ENCODE measurements at regions not wholly inside any gene's neighbourhood (a gene's known extent, or its start where the extent isn't known, plus 50 kb on each side); places are given as distances from the start of the nearest gene placed in this dataset.

- H3K27me3 ChIP-seq (ENCODE audit: insufficient read depth, low read length) = no peaks in the 10 kb centered on the region
- TF ChIP-seq, protein P1, sequence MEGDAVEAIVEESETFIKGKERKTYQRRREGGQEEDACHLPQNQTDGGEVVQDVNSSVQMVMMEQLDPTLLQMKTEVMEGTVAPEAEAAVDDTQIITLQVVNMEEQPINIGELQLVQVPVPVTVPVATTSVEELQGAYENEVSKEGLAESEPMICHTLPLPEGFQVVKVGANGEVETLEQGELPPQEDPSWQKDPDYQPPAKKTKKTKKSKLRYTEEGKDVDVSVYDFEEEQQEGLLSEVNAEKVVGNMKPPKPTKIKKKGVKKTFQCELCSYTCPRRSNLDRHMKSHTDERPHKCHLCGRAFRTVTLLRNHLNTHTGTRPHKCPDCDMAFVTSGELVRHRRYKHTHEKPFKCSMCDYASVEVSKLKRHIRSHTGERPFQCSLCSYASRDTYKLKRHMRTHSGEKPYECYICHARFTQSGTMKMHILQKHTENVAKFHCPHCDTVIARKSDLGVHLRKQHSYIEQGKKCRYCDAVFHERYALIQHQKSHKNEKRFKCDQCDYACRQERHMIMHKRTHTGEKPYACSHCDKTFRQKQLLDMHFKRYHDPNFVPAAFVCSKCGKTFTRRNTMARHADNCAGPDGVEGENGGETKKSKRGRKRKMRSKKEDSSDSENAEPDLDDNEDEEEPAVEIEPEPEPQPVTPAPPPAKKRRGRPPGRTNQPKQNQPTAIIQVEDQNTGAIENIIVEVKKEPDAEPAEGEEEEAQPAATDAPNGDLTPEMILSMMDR (IDR thresholded peaks at IDR 0.05; ENCODE audit: extremely low read depth, low read depth, low read length) = no peak
- no peaks in the 10 kb centered on the region for H4K20me1 ChIP-seq (ENCODE audit: insufficient read depth, low read length)
- H3K4me1 ChIP-seq (ENCODE audit: insufficient read depth, low read length) = no peaks in the 10 kb centered on the region
- H3K79me2 ChIP-seq (ENCODE audit: insufficient read depth, low read length) = no peaks in the 10 kb centered on the region
- no peaks in the 10 kb centered on the region for H3K36me3 ChIP-seq (ENCODE audit: insufficient read depth, low read length)
- H3K9me3 ChIP-seq (ENCODE audit: low read depth, low read length) = no peaks in the 10 kb centered on the region
- no peak overlapping the region for H3K27ac ChIP-seq (ENCODE audit: low read depth, low read length)
- no peak overlapping the region for H3K4me2 ChIP-seq (ENCODE audit: insufficient read depth, low read length)
- no peak overlapping the region for H2AFZ ChIP-seq (ENCODE audit: low read length)
- no peak overlapping the region for H3K4me3 ChIP-seq (ENCODE audit: insufficient read depth, low read length)
- no peak for DNase-seq (ENCODE audit: insufficient read length, low spot score, missing footprints)
Measured at GRCh38 chr3:99006686-99007085, 105.2 kb upstream of the DCBLD2 start.

GRCh38 chr3:98999675-99000074, 98.2 kb upstream of the DCBLD2 start:
- H3K36me3 ChIP-seq (ENCODE audit: insufficient read depth, low read length) = no peaks in the 10 kb centered on the region
- H3K4me2 ChIP-seq (ENCODE audit: insufficient read depth, low read length) = no peak overlapping the region
- DNase-seq (ENCODE audit: insufficient read length, low spot score, missing footprints) = no peak
- TF ChIP-seq, protein P1 (IDR thresholded peaks at IDR 0.05; ENCODE audit: extremely low read depth, low read depth, low read length) = no peak
- H3K4me1 ChIP-seq (ENCODE audit: insufficient read depth, low read length) = no peaks in the 10 kb centered on the region
- H3K9me3 ChIP-seq (ENCODE audit: low read depth, low read length) = no peaks in the 10 kb centered on the region
- H3K79me2 ChIP-seq (ENCODE audit: insufficient read depth, low read length) = no peaks in the 10 kb centered on the region
- H4K20me1 ChIP-seq (ENCODE audit: insufficient read depth, low read length) = no peaks in the 10 kb centered on the region
- no peak overlapping the region for H3K4me3 ChIP-seq (ENCODE audit: insufficient read depth, low read length)
- no peaks in the 10 kb centered on the region for H3K27me3 ChIP-seq (ENCODE audit: insufficient read depth, low read length)
- no peak overlapping the region for H3K27ac ChIP-seq (ENCODE audit: low read depth, low read length)
- H2AFZ ChIP-seq (ENCODE audit: low read length) = no peak overlapping the region

DNA sequence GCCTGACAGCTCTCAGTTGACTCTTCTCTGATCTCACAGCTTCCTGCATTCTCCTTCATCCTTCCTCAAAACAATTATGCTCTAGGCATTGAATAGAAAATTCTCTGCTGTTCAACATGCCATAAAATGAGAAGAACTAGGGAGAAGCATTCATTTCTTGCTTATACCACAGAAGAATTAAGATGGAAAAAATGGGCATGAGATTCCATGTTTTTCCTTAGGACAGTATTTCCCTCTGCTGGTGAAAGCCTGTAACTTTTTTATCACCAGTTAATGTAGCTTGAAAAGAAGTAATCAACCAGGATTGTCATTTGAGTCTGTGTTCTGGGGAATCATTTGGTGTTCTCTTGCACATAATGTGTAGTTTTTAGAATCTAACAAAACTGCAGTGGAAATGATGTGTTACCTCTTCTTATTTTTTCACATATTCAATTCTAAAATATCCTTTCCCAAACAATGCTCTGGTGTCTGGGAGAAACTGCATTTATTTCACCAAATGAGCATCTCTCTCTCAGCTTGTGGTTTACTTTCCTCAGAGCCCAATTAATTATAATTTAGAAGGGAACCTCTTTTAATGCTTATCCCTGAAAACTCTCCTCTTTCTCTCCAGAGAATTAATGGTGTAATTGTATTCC, 92.8 kb upstream of the DCBLD2 start:
- Histone ChIP-seq H4K20me1 (ENCODE audit: insufficient read depth, low read length) (no peaks in the 10 kb centered on the region), H3K4me1 (ENCODE audit: insufficient read depth, low read length) (no peaks in the 10 kb centered on the region), H3K4me3 (ENCODE audit: insufficient read depth, low read length) (no peak overlapping the region), H3K4me2 (ENCODE audit: insufficient read depth, low read length) (no peak overlapping the region), H3K9me3 (ENCODE audit: low read depth, low read length) (no peaks in the 10 kb centered on the region), H3K27ac (ENCODE audit: low read depth, low read length) (no peak overlapping the region), H3K79me2 (ENCODE audit: insufficient read depth, low read length) (peaks cover 19% of the 10 kb centered on the region), H3K27me3 (ENCODE audit: insufficient read depth, low read length) (no peaks in the 10 kb centered on the region), H2AFZ (ENCODE audit: low read length) (peak overlapping the region; percentile 4), H3K36me3 (ENCODE audit: insufficient read depth, low read length) (no peaks in the 10 kb centered on the region)
- TF ChIP-seq, protein P1 (IDR thresholded peaks at IDR 0.05; ENCODE audit: extremely low read depth, low read depth, low read length) = peak; percentile 72
- DNase-seq (ENCODE audit: insufficient read length, low spot score, missing footprints) = no peak

GRCh38 chr3:98991393-98991792, 89.9 kb upstream of the DCBLD2 start:
- peaks cover 2% of the 10 kb centered on the region for H3K4me1 ChIP-seq (ENCODE audit: insufficient read depth, low read length)
- peak overlapping the region; percentile 50 for H2AFZ ChIP-seq (ENCODE audit: low read length)
- H3K9me3 ChIP-seq (ENCODE audit: low read depth, low read length) = no peaks in the 10 kb centered on the region
- TF ChIP-seq, protein P1 (IDR thresholded peaks at IDR 0.05; ENCODE audit: extremely low read depth, low read depth, low read length) = peak; percentile 40
- H3K79me2 ChIP-seq (ENCODE audit: insufficient read depth, low read length) = peaks cover 22% of the 10 kb centered on the region
- H3K27me3 ChIP-seq (ENCODE audit: insufficient read depth, low read length) = no peaks in the 10 kb centered on the region
- no peaks in the 10 kb centered on the region for H3K36me3 ChIP-seq (ENCODE audit: insufficient read depth, low read length)
- no peak overlapping the region for H3K4me2 ChIP-seq (ENCODE audit: insufficient read depth, low read length)
- no peaks in the 10 kb centered on the region for H4K20me1 ChIP-seq (ENCODE audit: insufficient read depth, low read length)
- H3K27ac ChIP-seq (ENCODE audit: low read depth, low read length) = no peak overlapping the region
- H3K4me3 ChIP-seq (ENCODE audit: insufficient read depth, low read length) = no peak overlapping the region
- DNase-seq (ENCODE audit: insufficient read length, low spot score, missing footprints) = no peak

Measured in osteoblast (primary cell).